COLO829 (cell line): ENCODE measurements at regions not wholly inside any gene's neighbourhood (a gene's known extent, or its start where the extent isn't known, plus 50 kb on each side); places are given as distances from the start of the nearest gene placed in this dataset.
"Not testable (repeated sequence)": the region's sequence is repeated elsewhere in the genome, so short reads cannot be mapped to it uniquely, and the experiment has no call there.

Experiments
- DNase-seq: peaks from one replicate; pipeline ENCODE4 v3.0.0; 2012; ENCODE audit warnings: low spot score

- no peak for DNase-seq
Observed at GRCh38 chr2:12543978-12544558, 172.7 kb upstream of the TRIB2 start.

GRCh38 chr2:12547566-12548170 is 169.1 kb upstream of the TRIB2 start:
- DNase-seq, result no peak

- peak; percentile 4 for DNase-seq
Observed at GRCh38 chr2:12548906-12549305, 167.8 kb upstream of the TRIB2 start.

GRCh38 chr2:12549641-12550040 is 167.1 kb upstream of the TRIB2 start:
- peak; percentile 77 for DNase-seq

- DNase-seq, result no peak
Observed at GRCh38 chr2:12552092-12552491, 164.6 kb upstream of the TRIB2 start.

- DNase-seq, result peak; percentile 14
Observed at GRCh38 chr2:12554224-12555011, 162.3 kb upstream of the TRIB2 start.

- peak; percentile 90 for DNase-seq
Observed at GRCh38 chr2:12555012-12555645, 161.6 kb upstream of the TRIB2 start.

GRCh38 chr2:12556762-12557161 is 160.0 kb upstream of the TRIB2 start:
- peak; percentile 28 for DNase-seq

GRCh38 chr2:12557688-12558087 is 159.0 kb upstream of the TRIB2 start:
- DNase-seq, result no peak

- no peak for DNase-seq
Observed at GRCh38 chr2:12558519-12558918, 158.2 kb upstream of the TRIB2 start.

GRCh38 chr2:12560618-12561017 is 156.1 kb upstream of the TRIB2 start:
- DNase-seq, result no peak

- no peak for DNase-seq
Observed at GRCh38 chr2:12567411-12567810, 149.3 kb upstream of the TRIB2 start.

GRCh38 chr2:12569510-12569909 is 147.2 kb upstream of the TRIB2 start:
- not testable (repeated sequence) for DNase-seq

GRCh38 chr2:12569929-12570328 is 146.8 kb upstream of the TRIB2 start:
- not testable (repeated sequence) for DNase-seq

- DNase-seq, result no peak
Observed at GRCh38 chr2:12577091-12577490, 139.6 kb upstream of the TRIB2 start.

- DNase-seq, result peak; percentile 31
Observed at GRCh38 chr2:12577567-12578253, 139.0 kb upstream of the TRIB2 start.

GRCh38 chr2:12579018-12579417 is 137.7 kb upstream of the TRIB2 start:
- no peak for DNase-seq

GRCh38 chr2:12584338-12584737 is 132.4 kb upstream of the TRIB2 start:
- no peak for DNase-seq

GRCh38 chr2:12585784-12586183 is 131.0 kb upstream of the TRIB2 start:
- no peak for DNase-seq

- DNase-seq, result no peak
Observed at GRCh38 chr2:12587228-12587627, 129.5 kb upstream of the TRIB2 start.

- DNase-seq, result peak; percentile 24
Observed at GRCh38 chr2:12587729-12588522, 128.8 kb upstream of the TRIB2 start.
